GM18867 (cell line): ENCODE measurements at regions not wholly inside any gene's neighbourhood (a gene's known extent, or its start where the extent isn't known, plus 50 kb on each side); places are given as distances from the start of the nearest gene placed in this dataset.

ENCODE experiments used
- ATAC-seq: cut with Tn5 transposase; IDR thresholded peaks from one replicate; pipeline ENCODE4 v1.9.1; 2021; ENCODE audit warnings: mild to moderate bottlenecking, moderate library complexity; ENCODE audit not compliant: unreplicated experiment

DNA sequence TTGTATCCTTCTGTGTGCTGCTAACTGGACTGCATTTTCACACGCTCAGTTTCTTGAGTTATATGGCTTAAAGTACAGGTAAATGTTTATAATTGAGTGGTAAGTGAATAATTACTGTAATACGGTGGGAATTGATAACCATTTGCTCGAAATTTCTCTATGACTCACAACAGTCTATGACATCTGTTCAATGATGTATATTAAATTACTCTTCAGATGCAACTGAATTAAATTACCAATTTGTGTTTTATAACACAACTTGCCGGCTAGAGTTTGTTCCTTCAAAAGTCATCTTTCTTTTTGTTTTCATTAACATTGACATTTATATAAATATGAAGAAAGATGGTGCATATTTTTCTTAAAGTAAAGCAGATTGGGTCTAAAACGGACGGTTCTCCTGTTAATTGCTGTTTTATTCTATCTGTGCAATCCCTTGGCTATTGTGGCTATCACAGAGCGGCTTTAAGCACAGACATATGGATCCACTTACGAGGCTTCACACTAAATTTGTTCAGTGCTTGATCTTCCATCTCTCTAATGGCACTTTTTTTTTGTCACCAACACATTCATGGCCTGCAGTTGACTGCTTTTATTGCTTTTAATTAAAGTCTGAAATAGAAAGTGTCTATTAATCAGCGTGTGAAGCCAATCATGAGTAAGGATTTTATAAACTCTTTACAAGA is 1291.6 kb upstream of the SLC10A2 start:
- no peak for ATAC-seq

DNA sequence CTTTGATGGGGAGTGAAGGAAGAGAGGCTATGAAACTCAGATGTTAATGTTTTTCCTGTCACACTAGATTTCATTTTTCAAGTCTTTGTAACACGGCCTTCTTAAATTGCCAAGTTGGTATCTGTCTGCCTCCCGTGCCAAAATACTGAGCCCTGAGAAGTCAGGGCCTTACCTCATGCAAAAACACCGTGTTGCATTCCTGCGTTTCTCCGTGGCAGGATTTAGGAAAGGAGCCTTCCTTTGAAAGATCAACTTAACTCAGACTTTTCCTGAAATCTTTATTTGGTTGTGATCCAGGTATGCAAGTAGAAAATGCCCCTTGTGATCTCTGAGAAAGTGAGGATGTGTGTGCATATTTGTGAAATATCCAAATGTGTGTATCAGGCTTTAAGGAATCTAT is 1291.0 kb upstream of the SLC10A2 start:
- no peak for ATAC-seq

DNA sequence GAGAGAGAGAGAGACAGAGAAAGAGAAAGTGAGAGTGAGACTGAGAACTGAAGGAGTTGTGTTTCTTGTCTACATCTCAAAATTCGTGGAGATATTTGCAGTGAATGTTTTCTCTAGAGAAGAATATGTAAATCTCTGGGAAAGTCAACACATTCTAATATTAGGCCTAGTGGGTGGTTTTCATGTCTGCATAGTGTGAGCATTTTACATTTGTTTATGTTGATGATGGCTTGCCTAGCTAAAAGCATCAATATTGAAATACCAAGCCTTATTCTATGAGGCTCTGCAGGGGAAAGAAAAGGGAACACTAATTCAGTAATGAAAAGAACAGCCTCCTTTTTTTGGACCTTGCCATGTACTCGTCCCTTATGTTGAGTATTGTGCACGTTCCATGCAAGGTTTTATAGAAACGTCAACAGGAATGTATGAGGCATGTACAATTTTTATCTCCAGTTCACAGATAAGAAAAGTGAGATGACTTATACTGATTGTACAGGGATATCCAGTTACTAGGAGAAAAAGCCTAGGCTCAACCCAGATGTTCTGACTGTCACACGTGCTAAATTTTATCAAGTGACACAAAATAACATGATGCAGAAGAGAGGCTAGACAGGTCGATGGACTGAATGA is 1288.9 kb upstream of the SLC10A2 start:
- ATAC-seq, result no peak

DNA sequence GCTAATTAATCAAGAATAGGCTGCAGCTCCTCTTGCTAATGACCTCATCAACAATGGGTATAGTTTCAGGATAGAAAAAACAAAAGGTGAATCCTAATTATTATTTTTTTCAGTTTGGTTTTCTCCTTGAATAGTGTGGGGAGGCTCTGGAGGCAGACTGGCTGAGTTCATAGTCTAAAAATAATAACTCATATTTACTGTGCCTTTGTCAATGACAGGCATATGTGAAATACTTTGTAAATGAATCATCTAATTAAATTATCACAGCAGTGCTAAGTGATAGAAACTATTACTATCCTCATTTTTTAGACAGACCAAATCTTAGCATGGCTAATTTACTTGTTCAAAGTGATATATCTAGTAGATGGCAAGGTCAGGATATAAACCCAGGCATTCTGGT is 1261.0 kb upstream of the SLC10A2 start:
- no peak for ATAC-seq

DNA sequence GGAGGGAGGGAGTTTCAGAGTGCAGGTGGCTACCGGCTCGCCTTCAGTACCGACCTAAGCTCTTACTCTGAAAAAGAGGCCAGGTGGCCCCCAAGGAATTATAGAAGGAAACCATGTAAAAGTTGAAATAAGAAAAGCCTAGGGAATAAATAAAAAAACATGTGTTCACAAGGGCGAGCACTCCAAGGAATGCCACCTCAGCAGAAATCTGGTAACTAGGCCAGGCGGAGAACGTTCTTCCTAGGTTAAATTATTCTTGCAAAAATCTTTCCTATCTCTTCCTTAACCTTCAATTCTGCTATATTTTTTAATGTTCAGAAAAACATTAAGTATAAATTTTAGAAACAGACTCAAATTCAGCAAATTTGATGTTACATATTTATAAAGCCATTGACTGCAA is 1260.3 kb upstream of the SLC10A2 start:
- no peak for ATAC-seq

DNA sequence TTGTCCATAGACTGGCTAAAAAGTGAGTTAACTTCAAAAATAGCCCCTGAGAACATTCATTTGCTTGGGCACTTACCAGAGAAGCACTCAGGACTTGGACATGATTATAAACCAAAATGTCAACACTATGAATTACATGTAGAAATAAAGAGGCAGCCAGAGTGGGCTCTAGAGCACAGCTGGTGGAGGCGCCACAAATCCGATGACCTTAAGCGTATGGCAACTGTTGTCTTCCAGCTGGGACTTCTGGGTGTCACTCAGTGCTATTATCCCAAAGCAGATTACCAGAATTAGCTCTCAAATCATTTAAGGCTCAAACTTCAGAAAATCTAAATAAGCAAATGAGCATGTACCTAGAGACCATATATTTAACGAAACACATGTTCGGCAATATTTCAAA is 1255.5 kb upstream of the SLC10A2 start:
- ATAC-seq, result no peak

DNA sequence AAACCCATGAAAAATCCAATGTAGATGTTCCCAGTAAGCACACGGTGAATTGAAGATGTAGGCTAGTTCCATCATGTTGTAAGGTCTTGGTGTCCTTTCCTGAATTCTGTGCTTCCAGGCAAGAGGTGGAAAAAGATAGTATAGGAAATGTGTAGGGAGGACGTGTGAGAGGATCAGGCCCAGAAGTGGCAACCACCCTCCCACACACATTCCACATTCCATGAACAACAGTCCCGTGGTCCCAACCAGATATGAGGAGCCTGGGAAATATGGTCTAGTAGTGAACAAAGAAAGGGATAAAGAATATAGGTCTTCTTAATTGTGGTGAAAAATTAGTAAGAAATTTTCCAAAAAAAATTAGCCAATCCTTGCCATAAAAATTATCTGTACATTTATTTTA is 1254.2 kb upstream of the SLC10A2 start:
- ATAC-seq, result no peak

DNA sequence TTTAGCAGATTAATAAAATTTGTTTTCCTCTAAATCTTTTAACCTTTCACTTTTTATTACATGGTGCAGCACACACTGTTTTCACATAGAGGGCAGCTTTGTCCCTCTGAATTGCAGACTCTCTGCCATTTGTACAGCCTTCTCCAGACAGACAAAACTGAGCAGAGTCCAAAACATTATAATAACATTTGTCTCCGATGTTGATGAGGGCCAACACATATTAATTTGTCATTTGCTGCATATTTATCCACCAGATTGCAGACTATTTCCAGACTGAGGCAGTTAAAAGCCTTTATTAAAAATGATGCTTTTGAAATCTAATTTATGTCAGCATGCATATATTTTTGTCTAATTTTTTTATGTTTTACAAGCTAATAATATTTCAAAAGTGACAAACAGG is 1251.9 kb upstream of the SLC10A2 start:
- no peak for ATAC-seq

DNA sequence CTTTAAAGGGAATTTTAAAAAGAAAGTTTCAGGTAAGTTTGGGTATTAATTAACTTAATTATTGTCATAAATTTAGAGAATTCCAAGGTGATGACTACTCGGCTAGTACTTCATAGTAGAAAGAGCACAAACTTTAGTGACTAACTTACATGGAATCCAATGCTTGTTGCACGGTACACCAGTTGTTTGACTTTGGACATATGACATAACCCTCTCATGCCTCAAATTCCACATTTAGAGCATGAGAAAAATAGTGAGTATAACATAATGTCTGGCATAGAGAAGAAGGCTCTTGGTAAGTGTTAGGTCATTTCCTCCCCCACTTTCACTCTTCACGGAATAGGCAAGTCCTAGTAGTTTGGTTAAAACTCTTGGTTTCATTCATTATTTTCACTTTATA is 1249.4 kb upstream of the SLC10A2 start:
- no peak for ATAC-seq

DNA sequence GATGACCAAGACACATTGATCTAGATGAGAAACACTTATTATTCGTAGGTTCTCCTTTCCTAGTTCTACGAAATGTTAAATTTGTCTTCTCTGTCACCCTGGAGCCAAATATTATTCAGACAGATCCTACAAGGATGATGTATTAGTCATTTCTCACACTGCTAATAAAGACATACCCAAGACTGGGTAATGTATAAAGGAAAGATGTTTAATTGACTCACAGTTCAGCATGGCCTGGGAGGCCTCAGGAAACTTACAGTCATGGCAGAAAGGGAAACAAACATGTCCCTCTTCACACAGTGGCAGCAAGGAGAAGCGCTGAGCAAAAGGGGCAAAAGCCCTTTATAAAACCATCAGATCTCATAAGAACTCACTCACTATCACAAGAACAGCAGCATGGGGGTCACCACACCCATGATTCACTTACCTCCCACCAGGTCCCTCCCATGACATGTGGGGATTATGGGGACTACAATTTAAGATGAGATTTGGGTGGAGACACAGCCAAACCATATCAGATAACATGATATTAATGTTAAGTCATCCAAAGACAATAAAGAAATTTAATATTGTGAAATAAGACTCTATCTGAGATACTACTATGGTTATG is 1248.8 kb upstream of the SLC10A2 start:
- ATAC-seq, result no peak

DNA sequence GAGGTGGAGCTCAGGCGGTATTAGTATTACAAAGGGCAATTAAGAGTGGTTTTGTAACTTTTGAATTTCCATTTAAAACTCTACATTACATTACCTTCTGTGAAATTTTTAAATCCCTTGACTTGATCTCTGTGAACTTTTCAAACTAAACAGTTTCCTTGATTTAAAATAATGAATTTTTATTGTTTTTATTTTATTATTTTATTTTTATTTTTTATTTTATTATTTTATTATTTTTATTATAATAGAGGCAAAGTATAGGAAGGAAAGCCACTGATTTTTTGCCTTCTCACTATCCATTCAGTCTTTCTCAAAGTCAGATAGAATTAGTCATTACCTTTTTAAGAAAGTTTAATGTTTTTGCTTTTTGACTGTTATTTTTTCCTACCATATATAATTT is 1248.1 kb upstream of the SLC10A2 start:
- no peak for ATAC-seq

DNA sequence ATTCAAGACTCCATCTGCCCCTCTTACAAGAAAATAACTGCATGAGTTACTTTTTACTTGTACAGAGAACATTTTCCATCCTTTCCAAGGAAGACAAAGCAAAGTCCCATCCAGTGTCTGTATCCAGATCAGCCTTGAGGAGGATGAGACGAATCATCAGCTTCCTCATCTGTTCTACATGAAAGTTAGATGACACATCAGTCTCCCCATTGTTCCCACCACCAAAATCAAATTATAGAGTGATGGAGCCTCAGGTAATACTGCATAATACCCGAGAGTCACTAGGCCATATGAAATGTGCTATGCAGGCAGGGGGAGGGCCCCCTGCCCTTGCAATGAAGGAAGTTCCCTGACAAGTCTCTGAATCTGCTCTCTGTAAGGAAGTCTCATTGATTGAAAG is 1244.6 kb upstream of the SLC10A2 start:
- no peak for ATAC-seq

DNA sequence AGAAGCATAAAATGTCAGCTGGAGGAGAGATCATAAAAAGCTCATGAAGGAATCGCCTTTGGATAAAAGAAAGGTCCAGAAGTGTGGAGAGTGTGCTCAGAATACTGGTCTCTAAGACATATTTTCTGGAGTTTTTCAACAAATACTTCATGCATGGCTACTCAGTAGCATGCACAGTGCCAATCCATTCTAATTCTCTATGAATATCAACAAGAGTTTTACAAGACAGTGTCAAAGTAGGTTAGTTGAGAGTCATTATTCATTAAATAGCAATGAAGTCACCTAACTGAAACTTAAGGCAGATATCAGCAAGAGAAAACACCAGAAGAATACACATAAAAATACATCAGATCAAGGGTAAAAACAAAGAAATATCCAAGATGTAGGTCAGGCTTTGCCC is 1243.2 kb upstream of the SLC10A2 start:
- no peak for ATAC-seq

DNA sequence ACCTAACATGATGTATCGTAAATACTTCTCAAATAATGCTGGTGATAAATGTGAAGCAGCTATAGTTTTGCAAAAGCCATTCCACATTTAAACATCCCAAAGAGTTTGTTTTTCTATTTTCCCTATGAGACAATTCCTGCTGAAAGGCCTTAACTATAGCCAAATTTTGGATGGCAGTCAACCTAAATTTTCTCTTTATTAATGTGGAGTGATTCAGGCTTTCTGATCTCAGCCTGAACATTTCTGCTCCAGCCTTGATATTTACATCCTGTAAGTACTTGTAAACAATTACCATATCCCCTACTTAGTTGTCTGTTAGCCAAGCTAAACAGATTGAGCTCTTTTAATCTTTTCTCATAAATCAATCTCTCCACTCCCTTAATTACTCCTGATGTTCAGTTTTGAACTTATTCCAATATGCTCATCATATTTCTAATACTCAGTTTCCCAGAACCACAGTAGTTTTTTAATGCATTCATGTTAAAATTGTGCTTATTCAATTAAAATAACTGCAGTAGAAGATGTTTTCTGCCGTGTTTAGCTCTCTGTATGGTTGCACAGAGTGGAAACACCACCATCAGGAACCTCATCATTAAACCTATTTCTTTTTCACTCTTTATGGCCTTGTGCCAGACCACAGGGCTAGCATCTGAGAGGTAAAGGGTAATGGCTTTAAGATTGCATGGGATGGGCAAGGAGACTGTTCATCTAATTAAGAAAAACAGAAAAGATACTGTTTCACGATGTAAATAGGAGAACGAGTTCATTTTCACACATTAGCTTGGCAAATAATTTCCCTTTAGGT is 1235.2 kb upstream of the SLC10A2 start:
- ATAC-seq, result no peak

DNA sequence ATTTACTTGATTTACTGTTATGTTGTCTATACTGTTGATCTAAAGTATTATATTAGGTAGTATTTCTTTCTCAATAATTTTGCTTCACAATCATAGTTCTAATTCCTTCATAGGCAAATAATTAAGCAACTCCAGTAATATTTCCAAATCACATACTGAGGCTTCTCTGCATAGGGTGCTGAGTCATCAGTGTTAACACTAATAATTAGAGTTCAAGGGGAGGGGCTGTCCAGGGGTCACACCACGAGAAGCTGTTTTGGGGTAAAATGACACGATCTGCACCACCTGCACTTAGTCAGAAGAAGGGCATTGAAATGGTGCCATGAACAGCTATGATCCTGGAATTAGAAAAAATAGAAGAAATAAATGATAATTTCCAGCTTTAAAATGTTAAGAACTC is 1230.9 kb upstream of the SLC10A2 start:
- ATAC-seq, result no peak

DNA sequence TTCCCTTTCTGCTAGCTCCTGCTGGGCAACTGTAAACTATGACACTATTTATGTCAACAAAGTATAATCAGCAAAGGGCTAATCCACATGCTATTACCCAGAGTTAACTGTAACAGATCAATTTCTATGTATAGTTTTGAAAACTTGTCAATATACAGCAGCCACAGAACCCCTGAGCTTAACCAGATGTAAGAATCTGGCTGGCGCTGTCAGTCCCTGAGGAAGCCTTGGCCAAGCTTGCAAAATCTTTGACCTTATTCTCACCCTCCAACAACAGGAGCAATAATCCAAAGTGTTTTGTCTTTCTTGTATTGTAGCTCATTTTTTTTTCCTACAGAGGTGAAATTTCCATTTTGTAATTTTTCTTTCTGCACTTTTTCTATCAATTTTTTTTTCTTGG is 1230.1 kb upstream of the SLC10A2 start:
- ATAC-seq, result no peak

DNA sequence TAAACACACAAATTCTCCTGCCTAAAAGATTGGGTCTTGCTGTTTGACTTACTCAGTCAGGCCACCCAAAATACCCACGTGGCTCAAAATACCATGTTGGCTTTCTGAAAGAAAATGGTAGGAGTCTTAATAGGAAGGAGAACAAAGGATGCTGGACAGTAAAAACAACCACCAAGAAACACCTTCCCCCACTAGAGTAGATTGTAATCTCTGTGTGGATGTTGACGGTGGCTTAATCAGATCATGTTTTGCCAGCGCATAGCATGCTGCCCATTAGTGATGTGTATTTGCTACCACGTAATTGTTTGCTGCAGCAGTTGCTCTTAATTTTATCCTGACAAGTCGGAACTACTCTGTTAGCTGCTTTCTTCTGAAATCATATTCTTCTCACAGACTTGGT is 1229.3 kb upstream of the SLC10A2 start:
- no peak for ATAC-seq

DNA sequence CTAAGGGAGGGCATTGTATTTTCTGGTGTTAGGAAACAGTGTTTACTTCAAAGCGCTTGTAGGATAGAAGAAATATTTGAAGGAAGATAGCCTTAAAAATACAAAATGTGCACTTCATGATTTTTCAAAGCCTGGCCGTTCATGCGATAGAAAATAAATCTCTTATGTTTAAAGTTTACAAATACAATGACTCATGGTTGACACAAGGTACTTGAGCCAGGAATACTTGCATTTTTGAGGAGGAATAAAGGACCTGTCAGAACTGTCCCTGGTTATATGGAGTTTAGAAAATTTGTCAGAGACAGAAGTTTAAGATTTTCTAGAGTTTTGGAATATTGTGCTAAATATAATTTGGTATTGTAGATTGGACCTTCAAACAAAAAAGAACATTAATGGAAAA is 1223.2 kb upstream of the SLC10A2 start:
- no peak for ATAC-seq

DNA sequence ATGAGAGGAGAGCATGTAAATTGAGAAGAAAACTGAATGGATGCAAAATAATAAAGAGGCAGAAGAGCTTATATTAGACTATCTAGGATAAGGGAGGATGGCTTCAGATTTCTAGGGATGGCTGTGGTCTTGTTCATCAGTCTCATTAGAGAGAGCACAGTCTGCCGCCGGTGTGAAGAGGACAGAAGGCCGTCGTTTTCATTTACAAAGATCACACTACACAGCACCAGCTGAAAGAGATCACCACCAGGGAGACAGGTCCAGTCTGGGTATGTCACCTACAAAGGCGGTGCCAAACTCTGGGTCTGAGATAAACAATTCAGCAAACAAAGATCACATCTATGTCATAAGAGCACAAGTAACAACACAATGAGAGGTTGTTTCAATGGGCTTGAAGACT is 1222.3 kb upstream of the SLC10A2 start:
- no peak for ATAC-seq

DNA sequence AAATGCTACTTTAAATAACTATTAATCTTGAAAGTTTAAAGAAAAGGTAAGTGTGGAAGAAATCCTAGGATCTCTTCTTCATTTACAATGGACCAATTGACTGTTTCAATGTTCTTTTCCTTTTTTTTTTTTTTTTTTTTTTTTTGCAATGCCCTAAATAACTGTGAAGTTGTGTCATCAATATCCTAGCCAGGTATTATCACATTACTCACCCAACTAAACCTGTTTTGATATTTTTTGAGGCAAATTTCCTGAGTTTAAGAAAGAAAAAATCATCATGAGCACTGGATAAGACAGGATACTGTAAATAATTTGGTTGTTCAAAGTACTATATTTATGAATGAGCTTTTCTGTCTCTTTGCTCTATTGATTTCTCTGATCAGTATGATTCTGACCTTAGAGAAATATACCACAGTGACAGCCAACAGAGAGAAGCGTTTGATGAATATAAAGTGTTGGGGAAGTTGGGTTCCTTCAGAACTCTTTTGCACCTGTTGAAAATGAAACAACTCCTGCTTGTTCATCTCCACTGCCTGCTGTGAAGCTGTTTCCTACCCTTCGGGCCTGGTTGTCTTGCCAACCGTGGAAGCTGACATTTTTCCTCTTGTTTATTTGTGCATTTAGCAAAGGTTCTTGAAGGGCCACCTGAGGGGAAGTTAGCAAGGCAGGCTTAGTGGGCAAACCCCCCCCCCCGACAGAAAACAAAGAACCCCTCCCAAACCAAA is 1220.5 kb upstream of the SLC10A2 start:
- ATAC-seq, result no peak

DNA sequence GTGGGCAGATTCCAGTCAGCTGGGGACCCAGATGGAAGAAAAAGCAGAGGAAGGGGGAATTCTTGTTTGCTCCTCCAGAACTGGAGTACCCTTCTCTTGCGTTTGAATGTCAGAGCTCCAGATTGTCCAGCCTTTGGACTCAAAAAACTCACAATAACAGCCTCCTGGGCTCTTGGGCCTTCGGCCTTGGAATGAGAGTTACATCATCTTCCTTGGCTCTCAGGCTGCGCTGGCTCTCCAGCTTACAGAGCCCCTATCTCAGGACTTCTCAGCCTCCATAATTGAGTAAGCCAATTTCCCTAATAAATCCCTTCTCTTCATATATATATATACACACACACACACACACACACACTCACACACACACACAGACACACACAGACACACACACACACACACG is 1215.7 kb upstream of the SLC10A2 start:
- no peak for ATAC-seq
